WTC11 (cell line): ENCODE measurements at regions not wholly inside any gene's neighbourhood (a gene's known extent, or its start where the extent isn't known, plus 50 kb on each side); places are given as distances from the start of the nearest gene placed in this dataset.

Source experiments
- ATAC-seq: fragments of 200-7000 bp; cut with Tn5 transposase; 2 replicates; pipeline ENCODE4 v1.10.0; 2021; ENCODE audit warnings: mild to moderate bottlenecking, moderate library complexity
- CTCF ChIA-PET: fragments of 300-600 bp; sonication (Branson Sonifier 250); formaldehyde crosslinking; loops from one replicate; lab custom pipeline; 2021; ENCODE audit warnings: antibody characterized with exemption; lab: Charles Lee
- POLR2A ChIA-PET: fragments of 350-600 bp; sonication (Branson Sonifier 250); formaldehyde crosslinking; loops from one replicate; lab custom pipeline; 2021; ENCODE audit warnings: antibody characterized with exemption; lab: Charles Lee
- DNase-seq: peaks from one replicate; pipeline ENCODE4 v3.0.0; 2021; ENCODE audit warnings: low spot score
- H3K27ac Mint-ChIP-seq: 2 replicates; pipeline ENCODE4 v1.8.0; 2021; ENCODE audit warnings: mixed read lengths
- H3K27me3 Mint-ChIP-seq: 2 replicates; pipeline ENCODE4 v1.8.0; 2021; ENCODE audit warnings: low read depth, mild to moderate bottlenecking, moderate library complexity, mixed read lengths
- H3K36me3 Mint-ChIP-seq: 2 replicates; pipeline ENCODE4 v1.8.0; 2021; ENCODE audit warnings: mixed read lengths
- H3K4me1 Mint-ChIP-seq: 2 replicates; pipeline ENCODE4 v1.8.0; 2022; ENCODE audit warnings: mixed read lengths
- H3K4me3 Mint-ChIP-seq: 2 replicates; pipeline ENCODE4 v1.8.0; 2021; ENCODE audit warnings: mild to moderate bottlenecking, moderate library complexity, mixed read lengths
- H3K9me3 Mint-ChIP-seq: 2 replicates; pipeline ENCODE4 v1.8.0; 2021; ENCODE audit warnings: mixed read lengths
- ATF1 ChIP-seq: sonication (generic); formaldehyde crosslinking; IDR thresholded peaks from 2 replicates; pipeline ENCODE4 v1.8.1; 2023; ENCODE audit warnings: mild to moderate bottlenecking, moderate library complexity, missing genetic modification reagents
- ATF6 ChIP-seq: sonication (generic); formaldehyde crosslinking; IDR thresholded peaks from 2 replicates; pipeline ENCODE4 v1.8.1; 2023; ENCODE audit warnings: mild to moderate bottlenecking, missing genetic modification reagents
- CREB1 ChIP-seq: sonication (generic); formaldehyde crosslinking; IDR thresholded peaks from 2 replicates; pipeline ENCODE4 v1.8.0; 2023; ENCODE audit warnings: mild to moderate bottlenecking, missing genetic modification reagents
- ELF4 ChIP-seq: sonication (generic); formaldehyde crosslinking; IDR thresholded peaks from 2 replicates; pipeline ENCODE4 v1.8.1; 2022; ENCODE audit warnings: low read depth, mild to moderate bottlenecking, moderate library complexity, missing genetic modification reagents
- FOXK1 ChIP-seq: sonication (generic); formaldehyde crosslinking; IDR thresholded peaks from 2 replicates; pipeline ENCODE4 v1.8.0; 2022; ENCODE audit warnings: mild to moderate bottlenecking, moderate library complexity, missing genetic modification reagents
- GABPB1 ChIP-seq: sonication (generic); formaldehyde crosslinking; IDR thresholded peaks from 2 replicates; pipeline ENCODE4 v1.8.1; 2023; ENCODE audit warnings: mild to moderate bottlenecking, missing genetic modification reagents
- IRF1 ChIP-seq: sonication (generic); formaldehyde crosslinking; IDR thresholded peaks from 2 replicates; pipeline ENCODE4 v1.8.0; 2023; ENCODE audit warnings: missing genetic modification reagents
- JAZF1 ChIP-seq: fragments of 250-450 bp; sonication (Bioruptor Pico); IDR thresholded peaks from 2 replicates; pipeline ENCODE4 v1.9.0; 2021; ENCODE audit warnings: moderate library complexity, mild to moderate bottlenecking, inconsistent platforms
- KAT7 ChIP-seq: sonication (generic); formaldehyde crosslinking; IDR thresholded peaks from 2 replicates; pipeline ENCODE4 v1.8.1; 2023; ENCODE audit warnings: missing genetic modification reagents, mild to moderate bottlenecking, borderline replicate concordance
- MXD4 ChIP-seq: fragments of 250-450 bp; sonication (Bioruptor Pico); IDR thresholded peaks from 2 replicates; pipeline ENCODE4 v1.8.0; 2021; ENCODE audit warnings: mild to moderate bottlenecking, moderate library complexity, borderline replicate concordance
- NFATC4 ChIP-seq: fragments of 250-450 bp; sonication (Bioruptor Pico); IDR thresholded peaks from 2 replicates; pipeline ENCODE4 v1.9.0; 2021; ENCODE audit warnings: mild to moderate bottlenecking
- NR3C1 ChIP-seq: sonication (generic); formaldehyde crosslinking; conservative IDR thresholded peaks from 2 replicates; pipeline ENCODE4 v1.8.1; 2023; ENCODE audit warnings: low read depth, mild to moderate bottlenecking, missing genetic modification reagents
- TEAD1 ChIP-seq: sonication (generic); formaldehyde crosslinking; IDR thresholded peaks from 2 replicates; pipeline ENCODE4 v1.8.0; 2022; ENCODE audit warnings: mild to moderate bottlenecking, missing genetic modification reagents
- TEAD4 ChIP-seq: sonication (generic); formaldehyde crosslinking; IDR thresholded peaks from 2 replicates; pipeline ENCODE4 v1.8.0; 2022; ENCODE audit warnings: mild to moderate bottlenecking, missing genetic modification reagents
- ZBTB43 ChIP-seq: sonication (generic); formaldehyde crosslinking; IDR thresholded peaks from 2 replicates; pipeline ENCODE4 v1.8.1; 2023; ENCODE audit warnings: mild to moderate bottlenecking, missing genetic modification reagents
- ZNF121 ChIP-seq: sonication (generic); formaldehyde crosslinking; IDR thresholded peaks from 2 replicates; pipeline ENCODE4 v1.8.0; 2023; ENCODE audit warnings: missing genetic modification reagents
- ZNF219 ChIP-seq: sonication (generic); formaldehyde crosslinking; IDR thresholded peaks from 2 replicates; pipeline ENCODE4 v1.8.0; 2023; ENCODE audit warnings: missing genetic modification reagents, mild to moderate bottlenecking, borderline replicate concordance
- ZNF232 ChIP-seq: sonication (generic); formaldehyde crosslinking; IDR thresholded peaks from 2 replicates; pipeline ENCODE4 v1.8.0; 2022; ENCODE audit warnings: mild to moderate bottlenecking, missing genetic modification reagents
- ZNF425 ChIP-seq: fragments of 250-450 bp; sonication (Bioruptor Pico); conservative IDR thresholded peaks from 2 replicates; pipeline ENCODE4 v1.9.0; 2021; ENCODE audit warnings: mild to moderate bottlenecking
- ZNF512 ChIP-seq: sonication (generic); formaldehyde crosslinking; IDR thresholded peaks from 2 replicates; pipeline ENCODE4 v1.8.1; 2022; ENCODE audit warnings: missing genetic modification reagents, borderline replicate concordance
- ZNF532 ChIP-seq: fragments of 250-450 bp; sonication (Bioruptor Pico); IDR thresholded peaks from 2 replicates; pipeline ENCODE4 v1.9.0; 2021; ENCODE audit warnings: mild to moderate bottlenecking, borderline replicate concordance

- POLR2A ChIA-PET = interaction anchor here (0.6 kb wide), 1 partner anchor 1300 kb away, joined by 3 read pairs; the partner anchor contains the start of gene TLE4
- Mint-ChIP-seq H3K4me1 (no peaks in the 10 kb centered on the region), H3K27me3 (no peaks in the 10 kb centered on the region), H3K27ac (no peak overlapping the region)
- CTCF ChIA-PET = no interaction called here
- TF ChIP-seq IRF1 (CRISPR knock-in tag) (no peak), ZNF532 (CRISPR knock-in tag) (no peak), ELF4 (CRISPR knock-in tag) (no peak), JAZF1 (CRISPR knock-in tag) (no peak), ATF1 (no peak), NFATC4 (CRISPR knock-in tag) (no peak), TEAD1 (no peak), CREB1 (no peak), GABPB1 (CRISPR knock-in tag) (no peak), ZNF219 (no peak), ZNF425 (no peak), KAT7 (CRISPR knock-in tag) (no peak)
- TF ChIP-seq, all 79 proteins: peak for 0
- DNase-seq = no peak
- Mint-ChIP-seq H3K4me3 (no peak overlapping the region), H3K9me3 (peaks cover 29% of the 10 kb centered on the region), H3K36me3 (peaks cover 19% of the 10 kb centered on the region)
- no peak for ATAC-seq
These were observed 817.8 kb downstream of the TLE1 start for GRCh38 chr9:80871596-80871995.

GRCh38 chr9:80867731-80868130 is 821.6 kb downstream of the TLE1 start:
- no peaks in the 10 kb centered on the region for H3K4me1 Mint-ChIP-seq
- no peaks in the 10 kb centered on the region for H3K27me3 Mint-ChIP-seq
- no peak overlapping the region for H3K4me3 Mint-ChIP-seq
- no peak for ATAC-seq
- POLR2A ChIA-PET = no interaction called here
- H3K36me3 Mint-ChIP-seq = peaks cover 19% of the 10 kb centered on the region
- DNase-seq = no peak
- no peak overlapping the region for H3K27ac Mint-ChIP-seq
- peaks cover 23% of the 10 kb centered on the region for H3K9me3 Mint-ChIP-seq
- CTCF ChIA-PET = no interaction called here
- TF ChIP-seq IRF1 (CRISPR knock-in tag) (no peak), ZNF512 (CRISPR knock-in tag) (no peak), MXD4 (CRISPR knock-in tag) (no peak), ZNF232 (CRISPR knock-in tag) (no peak), FOXK1 (CRISPR knock-in tag) (no peak), ZBTB43 (CRISPR knock-in tag) (no peak), TEAD4 (CRISPR knock-in tag) (no peak), ATF6 (CRISPR knock-in tag) (no peak), ZNF121 (CRISPR knock-in tag) (no peak), NR3C1 (no peak)
